GM12878 (cell line): ENCODE measurements at regions not wholly inside any gene's neighbourhood (a gene's known extent, or its start where the extent isn't known, plus 50 kb on each side); places are given as distances from the start of the nearest gene placed in this dataset.

Experiments used
- ATAC-seq: fragments of 200-7000 bp; cut with Tn5 transposase; 3 replicates; pipeline ENCODE4 v1.9.1; 2020; ENCODE audit warnings: mild to moderate bottlenecking, moderate library complexity
- BruUV-seq: library from RNA; stranded (reverse); fragments of 400-500 nt; replicated peaks from 2 replicates; lab custom pipeline; 2021; lab: Mats Ljungman, UMichigan
- CTCF ChIA-PET: fragments of 300-600 bp; sonication (Branson Sonifier 250); formaldehyde crosslinking; extraction: SDS; loops from one replicate; lab custom pipeline; 2021; ENCODE audit warnings: inconsistent platforms; lab: Yijun Ruan, JAX
- POLR2A ChIA-PET: fragments of 350-600 bp; formaldehyde crosslinking; extraction: SDS; loops from one replicate; lab custom pipeline; 2021; ENCODE audit warnings: inconsistent platforms; lab: Charles Lee
- RAD21 ChIA-PET: fragments of 300-600 bp; sonication (Branson Sonifier 250); formaldehyde crosslinking; loops from one replicate; lab custom pipeline; 2023; ENCODE audit warnings: antibody characterized with exemption; ENCODE audit not compliant: unreplicated experiment; lab: Charles Lee
- SMC1A ChIA-PET: fragments of 300-600 bp; sonication (Branson Sonifier 250); formaldehyde crosslinking; loops from one replicate; lab custom pipeline; 2023; ENCODE audit not compliant: unreplicated experiment, uncharacterized antibody; lab: Charles Lee
- DNase-seq: peaks from one replicate; pipeline ENCODE4 v3.0.0-alpha.2; 2011; ENCODE audit warnings: low read depth, low spot score
- FAIRE-seq: peaks from 3 replicates; lab custom pipeline; 2011; peaks lifted over from hg19 to GRCh38; lab: Jason Lieb, UNC
- H2AFZ ChIP-seq: 2 replicates; pipeline ENCODE4 v1.6.0; 2011; ENCODE audit warnings: low read depth, low read length, control low read depth; ENCODE audit not compliant: control insufficient read depth
- H3K27ac ChIP-seq: 2 replicates; pipeline ENCODE4 v1.5.1; 2011; ENCODE audit warnings: control low read depth; ENCODE audit not compliant: control insufficient read depth, insufficient read depth
- H3K27me3 ChIP-seq, 2 experiments: replicated peaks in 1 of 2; 2 replicates each; pipeline versions ENCODE4 v1.6.0 to v1.6.1; 2011; ENCODE audit warnings: low read length in 1 of 2; ENCODE audit not compliant: control insufficient read depth in 2 of 2, insufficient read depth in 2 of 2
- H3K36me3 ChIP-seq, 2 experiments: 2 replicates each; pipeline ENCODE4 v1.5.1; 2011; ENCODE audit warnings: low read length in 1 of 2; ENCODE audit not compliant: control insufficient read depth in 2 of 2, insufficient read depth in 2 of 2
- H3K4me1 ChIP-seq: 2 replicates; pipeline ENCODE4 v1.6.1; 2011; ENCODE audit warnings: mild to moderate bottlenecking, low read length, moderate library complexity, mixed read lengths; ENCODE audit not compliant: control insufficient read depth, insufficient read depth
- H3K4me2 ChIP-seq: 2 replicates; pipeline ENCODE4 v1.6.0; 2011; ENCODE audit warnings: control low read depth; ENCODE audit not compliant: control insufficient read depth, insufficient read depth
- H3K4me3 ChIP-seq: fragments of 200-600 bp; sonication (generic); 2 replicates; pipeline ENCODE4 v1.5.1; 2016
- H3K79me2 ChIP-seq: 2 replicates; pipeline ENCODE4 v1.6.0; 2011; ENCODE audit warnings: low read length; ENCODE audit not compliant: control insufficient read depth, insufficient read depth
- H3K9ac ChIP-seq: 2 replicates; pipeline ENCODE4 v1.8.0; 2011; ENCODE audit warnings: low read length, control low read depth, mixed read lengths; ENCODE audit not compliant: control insufficient read depth, insufficient read depth
- H3K9me3 ChIP-seq: replicated peaks from 3 replicates; pipeline ENCODE4 v1.5.1; 2011; ENCODE audit warnings: mild to moderate bottlenecking, low read length; ENCODE audit not compliant: control insufficient read depth, insufficient read depth
- H4K20me1 ChIP-seq: 2 replicates; pipeline ENCODE4 v1.6.0; 2011; ENCODE audit not compliant: control insufficient read depth, insufficient read depth
- CBFB ChIP-seq: IDR thresholded peaks from 2 replicates; pipeline ENCODE4 v1.6.1; 2016; ENCODE audit warnings: antibody characterized with exemption, low read depth
- ELK1 ChIP-seq: IDR thresholded peaks from 2 replicates; pipeline ENCODE4 v1.6.1; 2012; ENCODE audit warnings: low read depth, low read length, improper control_type of control experiment
- EP300 ChIP-seq, 2 experiments: fragments of 150-350 bp in 1 of 2; IDR thresholded peaks; 2 replicates each; pipeline ENCODE4 v1.6.1; 2011 to 2012; ENCODE audit warnings: low read depth in 2 of 2, low read length in 2 of 2, borderline replicate concordance in 1 of 2, improper control_type of control experiment in 1 of 2, inconsistent platforms in 1 of 2; ENCODE audit not compliant: control insufficient read depth in 1 of 2
- ESRRA ChIP-seq: IDR thresholded peaks from 2 replicates; pipeline ENCODE4 v1.6.1; 2012; ENCODE audit warnings: mild to moderate bottlenecking, low read length, improper control_type of control experiment
- IRF5 ChIP-seq: fragments of 450-650 bp; IDR thresholded peaks from 2 replicates; pipeline ENCODE4 v1.6.1; 2017; ENCODE audit warnings: borderline replicate concordance
- MYB ChIP-seq: fragments of 150-350 bp; IDR thresholded peaks from 2 replicates; pipeline ENCODE4 v1.6.1; 2014; ENCODE audit warnings: mild to moderate bottlenecking, low read depth, low read length, borderline replicate concordance
- NRF1 ChIP-seq: conservative IDR thresholded peaks from 2 replicates; pipeline ENCODE4 v1.6.1; 2011; ENCODE audit warnings: mild to moderate bottlenecking, low read depth, low read length, improper control_type of control experiment
- RFX5 ChIP-seq: IDR thresholded peaks from 2 replicates; pipeline ENCODE4 v1.6.1; 2011; ENCODE audit warnings: low read depth, low read length, improper control_type of control experiment
- SMAD1 ChIP-seq: fragments of 450-650 bp; IDR thresholded peaks from 2 replicates; pipeline ENCODE4 v1.6.1; 2018; ENCODE audit warnings: mild to moderate bottlenecking, low read depth; ENCODE audit not compliant: partially characterized antibody
- TCF3 ChIP-seq: IDR thresholded peaks from 2 replicates; pipeline ENCODE4 v1.6.1; 2012; ENCODE audit warnings: low read depth, mild to moderate bottlenecking, low read length, borderline replicate concordance; ENCODE audit not compliant: insufficient read depth
- ZZZ3 ChIP-seq: IDR thresholded peaks from 2 replicates; pipeline ENCODE4 v1.6.1; 2011; ENCODE audit warnings: low read depth; ENCODE audit not compliant: control insufficient read depth, insufficient read length
- WGBS: methylation state at CpG from one replicate; pipeline ENCODE4 v1.1.6; 2016; ENCODE audit warnings: low lambda C conversion rate; ENCODE audit not compliant: insufficient replicate concordance, insufficient coverage; ENCODE audit errors: missing lambda C conversion rate; 5-methylcytosine and 5-hydroxymethylcytosine counted together
- in situ Hi-C: fragments of 300-500 bp; cut with MboI; formaldehyde crosslinking; loops from 9 replicates; pipeline ENCODE4 v1.14.3; 2018; ENCODE audit warnings: mixed read lengths
- intact Hi-C: fragments of 100-400 bp; cut with micrococcal nuclease; formaldehyde crosslinking; loops from one replicate; pipeline ENCODE4 v1.14.2; 2022; ENCODE audit not compliant: unreplicated experiment
- TF ChIP-seq, protein P1 (sequence below), 3 experiments: IDR thresholded peaks in 2 of 3; conservative IDR thresholded peaks in 1 of 3; 2 replicates each; pipeline ENCODE4 v1.5.1; 2011; ENCODE audit warnings: low read depth in 3 of 3, low read length in 3 of 3, mild to moderate bottlenecking in 3 of 3, control low read depth in 2 of 3, moderate library complexity in 2 of 3, inconsistent platforms in 1 of 3, mixed read lengths in 1 of 3; ENCODE audit not compliant: control insufficient read depth in 2 of 3, insufficient read depth in 1 of 3; ENCODE audit errors: extremely low read depth in 1 of 3

- TF ChIP-seq ESRRA, result no peak
- no peak for TF ChIP-seq MYB
- TF ChIP-seq IRF5, result no peak
- no peak for TF ChIP-seq SMAD1
- TF ChIP-seq, protein P1, sequence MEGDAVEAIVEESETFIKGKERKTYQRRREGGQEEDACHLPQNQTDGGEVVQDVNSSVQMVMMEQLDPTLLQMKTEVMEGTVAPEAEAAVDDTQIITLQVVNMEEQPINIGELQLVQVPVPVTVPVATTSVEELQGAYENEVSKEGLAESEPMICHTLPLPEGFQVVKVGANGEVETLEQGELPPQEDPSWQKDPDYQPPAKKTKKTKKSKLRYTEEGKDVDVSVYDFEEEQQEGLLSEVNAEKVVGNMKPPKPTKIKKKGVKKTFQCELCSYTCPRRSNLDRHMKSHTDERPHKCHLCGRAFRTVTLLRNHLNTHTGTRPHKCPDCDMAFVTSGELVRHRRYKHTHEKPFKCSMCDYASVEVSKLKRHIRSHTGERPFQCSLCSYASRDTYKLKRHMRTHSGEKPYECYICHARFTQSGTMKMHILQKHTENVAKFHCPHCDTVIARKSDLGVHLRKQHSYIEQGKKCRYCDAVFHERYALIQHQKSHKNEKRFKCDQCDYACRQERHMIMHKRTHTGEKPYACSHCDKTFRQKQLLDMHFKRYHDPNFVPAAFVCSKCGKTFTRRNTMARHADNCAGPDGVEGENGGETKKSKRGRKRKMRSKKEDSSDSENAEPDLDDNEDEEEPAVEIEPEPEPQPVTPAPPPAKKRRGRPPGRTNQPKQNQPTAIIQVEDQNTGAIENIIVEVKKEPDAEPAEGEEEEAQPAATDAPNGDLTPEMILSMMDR (IDR thresholded peaks at IDR 0.05 in 2 of 3, conservative IDR thresholded peaks at IDR 0.05 in 1 of 3; ENCODE audit: control insufficient read depth in 2 of 3, extremely low read depth in 1 of 3, insufficient read depth in 1 of 3, low read depth in 3 of 3, low read length in 3 of 3), result no peak
- TF ChIP-seq ELK1, result no peak
- TF ChIP-seq CBFB, result no peak
- TF ChIP-seq EP300 (IDR thresholded peaks at IDR 0.05; ENCODE audit: borderline replicate concordance in 1 of 2, control insufficient read depth in 1 of 2, low read depth in 2 of 2, low read length in 2 of 2), result no peak
- no peak for TF ChIP-seq RFX5
- TF ChIP-seq ZZZ3, result no peak
- no peak for TF ChIP-seq NRF1
- TF ChIP-seq TCF3, result no peak
- FAIRE-seq (no peak), DNase-seq (no peak), ATAC-seq (no peak)
- H3K27ac ChIP-seq, result no peak overlapping the region
- no peak overlapping the region for H3K4me3 ChIP-seq
- no peaks in the 10 kb centered on the region for H3K9me3 ChIP-seq
- H3K4me2 ChIP-seq, result no peak overlapping the region
- no peaks in the 10 kb centered on the region for H3K4me1 ChIP-seq
- RAD21 ChIA-PET, result interaction anchor here (0.8 to 4.1 kb wide), 9 partner anchors 10 to 140 kb away, joined by 3 to 43 read pairs (median 12); no protein-coding TSS in a partner anchor
- 45% methylated on average over 7 of the region's 7 CpGs for WGBS
- no peak overlapping the region for H3K9ac ChIP-seq
- in situ Hi-C loops (no loop called here), intact Hi-C loops (no loop called here)
- POLR2A ChIA-PET, result interaction anchor here (0.6 to 4.1 kb wide), 11 partner anchors 8 to 475 kb away, joined by 3 to 52 read pairs (median 5); no protein-coding TSS in a partner anchor
- no peaks in the 10 kb centered on the region for H4K20me1 ChIP-seq
- BruUV-seq, result no TSS peak
- no peaks in the 10 kb centered on the region for H3K79me2 ChIP-seq
- H3K36me3 ChIP-seq, result 0 out of 4 replicates have a peak, but pooled peaks cover 0 to 3% of the 10 kb centered on the region in 2 experiments
- SMC1A ChIA-PET, result interaction anchor here (0.8 to 5.2 kb wide), 18 partner anchors 9 to 139 kb away, joined by 3 to 50 read pairs (median 6); no protein-coding TSS in a partner anchor
- CTCF ChIA-PET, result interaction anchor here (0.5 to 5.5 kb wide), 10 partner anchors 8 to 1709 kb away, joined by 3 to 66 read pairs (median 6); no protein-coding TSS in a partner anchor
- H3K27me3 ChIP-seq, result no peaks in the 10 kb centered on the region; a peak in 2 of 4 replicates
- H2AFZ ChIP-seq, result no peak overlapping the region
Measured at GRCh38 chr17:72587156-72587555, 466.3 kb downstream of the SOX9 start.
